Activated CD4-positive, alpha-beta T cell treated with anti-CD3 and anti-CD28 coated beads, Interleukin-2, amount 10 ng/mL, durations not matched to agents 7 days and 5 days (primary cell): ENCODE measurements at regions not wholly inside any gene's neighbourhood (a gene's known extent, or its start where the extent isn't known, plus 50 kb on each side); places are given as distances from the start of the nearest gene placed in this dataset.

Experiments
- CTCF ChIA-PET: fragments of 350-600 bp; sonication (Branson Sonifier 250); formaldehyde crosslinking; loops from one replicate; lab custom pipeline; 2021; ENCODE audit warnings: antibody characterized with exemption; lab: Charles Lee
- POLR2A ChIA-PET: fragments of 350-600 bp; sonication (Branson Sonifier 250); formaldehyde crosslinking; loops from one replicate; lab custom pipeline; 2021; ENCODE audit warnings: antibody characterized with exemption; lab: Charles Lee
- DNase-seq: peaks from one replicate; pipeline ENCODE4 v3.0.0-alpha.2; 2020
- H3K27ac Mint-ChIP-seq: one replicate; pipeline ENCODE4 v1.8.0; 2021; ENCODE audit warnings: mild to moderate bottlenecking, moderate library complexity, mixed read lengths
- H3K27me3 Mint-ChIP-seq: one replicate; pipeline ENCODE4 v1.8.0; 2021; ENCODE audit warnings: mixed read lengths
- H3K36me3 Mint-ChIP-seq: one replicate; pipeline ENCODE4 v1.8.0; 2021; ENCODE audit warnings: low read depth, mixed read lengths
- H3K4me1 Mint-ChIP-seq: one replicate; pipeline ENCODE4 v1.8.0; 2021; ENCODE audit warnings: mixed read lengths
- H3K4me3 Mint-ChIP-seq: one replicate; pipeline ENCODE4 v1.8.0; 2021; ENCODE audit warnings: mild to moderate bottlenecking, moderate library complexity, mixed read lengths
- H3K9me3 Mint-ChIP-seq: one replicate; pipeline ENCODE4 v1.8.0; 2021; ENCODE audit warnings: mixed read lengths

DNA sequence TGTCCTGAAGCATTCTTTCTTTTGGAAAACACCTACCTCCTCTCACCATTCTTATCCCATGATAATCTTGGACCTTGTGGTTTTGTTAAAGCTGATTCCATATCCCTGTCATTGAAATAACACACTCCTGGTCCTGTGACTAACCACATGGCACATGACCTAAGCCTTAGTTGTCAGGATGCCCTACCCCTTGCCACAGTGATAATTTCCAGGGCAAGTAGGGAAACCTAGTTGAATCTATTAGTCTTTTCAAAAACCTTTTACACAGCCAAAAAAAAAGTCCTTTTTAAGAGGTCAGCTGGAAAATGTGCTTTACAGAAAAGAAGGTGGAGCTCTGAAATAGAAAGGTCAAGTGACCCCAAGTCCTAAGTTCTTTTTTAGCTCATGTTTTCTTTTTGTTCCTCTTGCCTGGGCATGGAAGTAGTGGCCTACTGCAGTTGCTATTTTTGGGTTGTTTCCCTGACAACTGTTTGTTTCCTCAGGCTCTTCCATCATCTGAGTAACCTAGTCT lies 608.4 kb downstream of the LRFN5 start:
- no peak for DNase-seq
- CTCF ChIA-PET: no interaction called here
- POLR2A ChIA-PET: no interaction called here
- Mint-ChIP-seq H3K27ac (no peak overlapping the region), H3K36me3 (no peaks in the 10 kb centered on the region), H3K27me3 (no peaks in the 10 kb centered on the region), H3K4me1 (no peaks in the 10 kb centered on the region), H3K4me3 (no peak overlapping the region), H3K9me3 (no peaks in the 10 kb centered on the region)

DNA sequence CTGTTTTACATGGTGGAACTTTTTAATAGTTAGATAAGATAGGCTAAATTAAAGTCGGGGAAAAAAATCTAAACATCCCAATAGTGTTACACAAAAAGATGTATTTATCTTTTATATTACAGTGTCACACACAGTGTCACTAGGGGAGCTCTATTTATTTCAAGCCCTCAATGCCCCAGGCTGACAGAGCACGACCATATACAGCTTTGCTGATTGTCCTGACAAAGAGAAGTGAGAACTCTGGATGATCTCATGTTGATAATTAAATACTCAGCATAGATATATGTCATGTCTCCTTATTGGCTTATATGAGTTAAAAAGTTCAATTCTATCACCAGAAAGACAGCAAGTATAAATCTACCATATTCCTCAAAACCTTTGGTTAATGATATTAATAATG lies 594.3 kb downstream of the LRFN5 start:
- Mint-ChIP-seq H3K36me3 (no peaks in the 10 kb centered on the region), H3K4me1 (no peaks in the 10 kb centered on the region), H3K27me3 (no peaks in the 10 kb centered on the region), H3K9me3 (no peaks in the 10 kb centered on the region), H3K27ac (no peak overlapping the region), H3K4me3 (no peak overlapping the region)
- no peak for DNase-seq
- CTCF ChIA-PET: no interaction called here
- POLR2A ChIA-PET: no interaction called here

DNA sequence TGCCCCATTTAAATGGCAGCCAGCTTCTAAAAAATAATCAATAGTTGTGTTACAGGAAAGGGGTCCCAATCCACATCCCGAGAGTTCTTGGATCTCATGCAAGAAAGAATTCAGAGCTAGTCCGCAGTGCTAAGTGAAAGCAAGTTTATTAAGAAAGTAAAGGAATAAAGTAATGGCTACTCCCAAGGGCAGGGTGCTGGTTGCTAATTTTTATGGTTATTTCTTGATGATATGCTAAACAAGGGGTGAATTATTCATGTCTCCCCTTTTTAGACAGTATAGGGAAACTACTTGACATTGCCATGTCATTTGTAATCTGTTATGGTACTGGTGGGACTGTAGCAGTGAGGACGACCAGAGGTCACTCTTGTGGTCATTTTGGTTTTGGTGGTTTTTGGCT lies 591.3 kb downstream of the LRFN5 start:
- Mint-ChIP-seq H3K27ac (no peak overlapping the region), H3K4me3 (no peak overlapping the region), H3K4me1 (no peaks in the 10 kb centered on the region), H3K36me3 (no peaks in the 10 kb centered on the region), H3K9me3 (no peaks in the 10 kb centered on the region), H3K27me3 (no peaks in the 10 kb centered on the region)
- ChIA-PET CTCF (no interaction called here), POLR2A (no interaction called here)
- no peak for DNase-seq

DNA sequence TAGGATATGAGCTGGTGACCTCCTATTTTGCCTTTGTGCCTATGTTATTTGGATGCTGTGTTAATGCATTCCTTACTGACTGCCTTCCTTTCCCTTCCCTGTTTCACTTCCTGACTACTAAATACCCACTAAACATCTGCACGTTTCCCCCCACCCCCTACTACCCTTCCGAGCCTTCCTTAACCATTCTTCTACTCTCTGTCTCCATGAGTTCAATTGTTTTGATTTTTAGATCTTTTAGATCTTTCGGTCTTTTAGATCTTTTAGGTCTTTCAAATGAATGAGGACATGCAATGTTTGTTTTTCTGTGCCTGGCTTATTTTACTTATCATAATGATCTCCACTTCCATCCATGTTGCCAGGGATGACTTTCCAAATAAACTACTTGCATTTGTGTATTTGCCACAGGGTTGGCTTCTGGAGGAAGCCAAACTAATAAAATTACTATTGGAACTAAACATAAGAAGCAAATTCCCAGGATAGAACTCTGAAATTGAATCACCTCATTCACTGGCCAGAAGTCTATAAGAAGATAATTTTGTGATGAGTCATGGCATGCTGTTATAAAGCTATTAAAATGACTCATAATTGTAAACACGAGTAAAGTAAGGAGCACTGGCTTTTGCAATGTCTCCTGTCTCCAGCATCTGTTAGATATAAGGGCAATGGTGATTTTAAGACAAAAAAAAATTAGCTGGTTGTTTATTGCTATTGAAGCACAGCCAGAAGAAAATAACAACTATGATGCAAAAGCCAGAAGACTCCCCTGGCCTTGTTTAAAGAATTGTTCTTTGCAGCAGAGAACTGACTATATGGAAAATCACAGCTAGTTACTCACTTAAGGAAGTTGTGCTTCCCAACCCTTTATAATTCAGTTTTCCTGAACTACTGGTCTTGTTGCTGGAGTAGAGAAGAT lies 586.3 kb downstream of the LRFN5 start:
- Mint-ChIP-seq H3K4me3 (no peak overlapping the region), H3K4me1 (no peaks in the 10 kb centered on the region), H3K9me3 (no peaks in the 10 kb centered on the region), H3K27me3 (no peaks in the 10 kb centered on the region), H3K27ac (no peak overlapping the region), H3K36me3 (no peaks in the 10 kb centered on the region)
- POLR2A ChIA-PET: no interaction called here
- CTCF ChIA-PET: no interaction called here
- DNase-seq: no peak

- Mint-ChIP-seq H3K36me3 (no peaks in the 10 kb centered on the region), H3K9me3 (no peaks in the 10 kb centered on the region), H3K27ac (no peak overlapping the region), H3K4me1 (no peaks in the 10 kb centered on the region), H3K27me3 (no peaks in the 10 kb centered on the region), H3K4me3 (no peak overlapping the region)
- DNase-seq: no peak
- POLR2A ChIA-PET: no interaction called here
- CTCF ChIA-PET: no interaction called here
Observed at GRCh38 chr14:42190744-42191143, 584.1 kb downstream of the LRFN5 start.

DNA sequence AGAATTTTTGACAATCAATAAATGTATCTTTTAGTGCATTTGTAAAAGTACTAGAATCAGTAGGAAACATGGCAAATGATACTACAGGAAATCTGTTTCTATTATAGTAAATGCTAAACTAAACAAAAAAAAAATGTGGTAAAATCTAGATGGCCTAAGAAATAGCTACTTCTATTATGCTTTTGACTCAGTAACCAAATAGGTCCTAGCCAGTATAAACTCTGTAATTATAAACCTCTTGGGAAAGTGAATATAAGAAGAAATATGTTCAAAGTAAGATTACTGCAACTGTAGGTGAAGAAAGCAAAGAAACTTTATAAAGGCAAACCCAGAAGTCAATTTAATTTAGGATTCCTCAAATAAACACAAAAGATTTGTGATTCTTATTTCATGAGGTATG lies 581.2 kb downstream of the LRFN5 start:
- Mint-ChIP-seq H3K27ac (no peak overlapping the region), H3K36me3 (no peaks in the 10 kb centered on the region), H3K9me3 (no peaks in the 10 kb centered on the region), H3K4me3 (no peak overlapping the region), H3K27me3 (no peaks in the 10 kb centered on the region), H3K4me1 (no peaks in the 10 kb centered on the region)
- POLR2A ChIA-PET: no interaction called here
- no peak for DNase-seq
- CTCF ChIA-PET: no interaction called here

DNA sequence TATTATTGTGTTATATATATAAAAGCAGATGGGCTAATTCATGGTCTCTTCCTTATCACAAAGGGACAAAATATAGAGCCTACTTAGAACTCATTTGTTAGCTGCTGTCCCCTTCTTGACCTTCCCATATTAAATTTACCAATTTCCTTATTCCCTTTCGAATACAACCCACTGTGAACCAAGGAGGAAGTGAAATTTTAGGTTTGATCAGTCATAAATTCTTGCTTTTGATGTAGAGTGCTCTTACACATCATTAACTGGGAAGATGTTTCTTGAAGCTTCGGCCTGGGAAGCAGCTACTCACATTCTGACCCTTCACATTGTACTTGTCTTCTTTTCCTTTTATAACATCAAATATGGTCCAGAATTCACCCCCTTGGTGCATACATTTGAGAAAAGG lies 579.0 kb downstream of the LRFN5 start:
- Mint-ChIP-seq H3K27me3 (no peaks in the 10 kb centered on the region), H3K9me3 (peaks cover 1% of the 10 kb centered on the region), H3K36me3 (no peaks in the 10 kb centered on the region), H3K27ac (no peak overlapping the region), H3K4me3 (no peak overlapping the region), H3K4me1 (no peaks in the 10 kb centered on the region)
- CTCF ChIA-PET: interaction anchor here (0.6 kb wide), 1 partner anchor 26 kb away, joined by 7 read pairs; no protein-coding TSS in a partner anchor
- POLR2A ChIA-PET: no interaction called here
- no peak for DNase-seq

DNA sequence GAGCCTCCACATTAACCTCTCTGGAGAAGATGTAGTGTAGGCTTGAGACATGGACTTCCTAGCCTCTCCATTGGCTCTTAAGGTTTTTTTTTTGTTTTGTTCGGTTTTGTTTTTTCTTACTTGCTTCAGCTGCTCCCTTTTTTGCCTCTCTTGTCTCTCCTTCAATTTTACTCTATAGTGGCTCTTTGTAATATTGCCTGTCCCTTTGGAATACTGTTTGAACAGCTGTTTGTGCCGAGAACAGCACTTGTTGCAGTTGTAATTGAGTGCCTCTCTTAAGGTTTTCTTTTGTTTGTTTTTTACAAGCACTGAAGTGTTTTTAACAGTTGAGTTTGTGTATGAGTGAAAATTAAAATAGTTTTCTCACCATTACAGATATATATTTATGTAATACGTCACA lies 567.7 kb downstream of the LRFN5 start:
- DNase-seq: no peak
- Mint-ChIP-seq H3K4me1 (no peaks in the 10 kb centered on the region), H3K36me3 (no peaks in the 10 kb centered on the region), H3K27ac (no peak overlapping the region), H3K27me3 (no peaks in the 10 kb centered on the region), H3K9me3 (peaks cover 9% of the 10 kb centered on the region), H3K4me3 (no peak overlapping the region)
- ChIA-PET CTCF (no interaction called here), POLR2A (no interaction called here)

DNA sequence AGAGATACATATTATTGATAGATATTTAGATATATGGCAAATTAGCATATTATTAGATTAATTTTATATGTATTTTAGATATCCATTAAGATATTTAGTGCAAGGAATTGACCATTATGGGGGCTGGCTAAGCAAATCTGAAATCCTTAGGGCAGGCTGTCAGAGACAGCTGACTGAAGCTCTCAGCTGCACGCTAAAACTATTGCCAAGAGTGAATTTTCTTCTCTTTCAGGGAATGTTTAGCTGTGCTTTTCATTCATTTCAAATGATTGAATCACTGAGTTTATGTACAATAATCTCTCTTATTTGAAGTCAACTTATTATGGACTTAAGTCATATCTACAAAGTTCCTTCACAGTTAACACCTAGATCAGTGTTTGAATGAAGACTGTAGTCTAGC lies 566.5 kb downstream of the LRFN5 start:
- DNase-seq: no peak
- ChIA-PET CTCF (interaction anchor here (0.5 kb wide), 1 partner anchor 325 kb away, joined by 3 read pairs; no protein-coding TSS in a partner anchor), POLR2A (no interaction called here)
- H3K27me3 Mint-ChIP-seq: no peaks in the 10 kb centered on the region
- H3K4me3 Mint-ChIP-seq: no peak overlapping the region
- H3K4me1 Mint-ChIP-seq: no peaks in the 10 kb centered on the region
- peaks cover 13% of the 10 kb centered on the region for H3K9me3 Mint-ChIP-seq
- H3K36me3 Mint-ChIP-seq: no peaks in the 10 kb centered on the region
- H3K27ac Mint-ChIP-seq: no peak overlapping the region

GRCh38 chr14:42172304-42172703 lies 565.6 kb downstream of the LRFN5 start:
- H3K4me1 Mint-ChIP-seq: no peaks in the 10 kb centered on the region

GRCh38 chr14:42163136-42163535 lies 556.5 kb downstream of the LRFN5 start:
- Mint-ChIP-seq H3K4me1 (no peaks in the 10 kb centered on the region), H3K9me3 (peaks cover 8% of the 10 kb centered on the region), H3K27ac (no peak overlapping the region), H3K4me3 (no peak overlapping the region), H3K36me3 (no peaks in the 10 kb centered on the region), H3K27me3 (no peaks in the 10 kb centered on the region)
- CTCF ChIA-PET: no interaction called here
- POLR2A ChIA-PET: no interaction called here
- no peak for DNase-seq

More at GRCh38 chr14:42172304-42172703, 565.6 kb downstream of the LRFN5 start:
- Mint-ChIP-seq H3K4me3 (no peak overlapping the region), H3K27ac (no peak overlapping the region), H3K36me3 (no peaks in the 10 kb centered on the region), H3K9me3 (peaks cover 13% of the 10 kb centered on the region), H3K27me3 (no peaks in the 10 kb centered on the region)
- ChIA-PET POLR2A (no interaction called here), CTCF (no interaction called here)
- no peak for DNase-seq

- no peak for DNase-seq
- H3K9me3 Mint-ChIP-seq: peaks cover 4% of the 10 kb centered on the region
- no peak overlapping the region for H3K27ac Mint-ChIP-seq
- ChIA-PET POLR2A (no interaction called here), CTCF (interaction anchor here (0.6 to 0.7 kb wide), 2 partner anchors 27 to 355 kb away, joined by 5 to 7 read pairs; no protein-coding TSS in a partner anchor)
- no peaks in the 10 kb centered on the region for H3K4me1 Mint-ChIP-seq
- H3K4me3 Mint-ChIP-seq: no peak overlapping the region
- no peaks in the 10 kb centered on the region for H3K27me3 Mint-ChIP-seq
- no peaks in the 10 kb centered on the region for H3K36me3 Mint-ChIP-seq
Observed at GRCh38 chr14:42159138-42159537, 552.5 kb downstream of the LRFN5 start.

GRCh38 chr14:42149609-42150261 lies 543.1 kb downstream of the LRFN5 start:
- Mint-ChIP-seq H3K4me3 (no peak overlapping the region), H3K36me3 (no peaks in the 10 kb centered on the region), H3K9me3 (no peaks in the 10 kb centered on the region), H3K4me1 (no peaks in the 10 kb centered on the region), H3K27ac (no peak overlapping the region), H3K27me3 (no peaks in the 10 kb centered on the region)
- DNase-seq: no peak
- POLR2A ChIA-PET: no interaction called here
- CTCF ChIA-PET: no interaction called here
